ENCODE measurements at regions not wholly inside any gene's neighbourhood (a gene's known extent, or its start where the extent isn't known, plus 50 kb on each side); places are given as distances from the start of the nearest gene placed in this dataset.
"Not testable (repeated sequence)": the region's sequence is repeated elsewhere in the genome, so short reads cannot be mapped to it uniquely, and the experiment has no call there.

DNA sequence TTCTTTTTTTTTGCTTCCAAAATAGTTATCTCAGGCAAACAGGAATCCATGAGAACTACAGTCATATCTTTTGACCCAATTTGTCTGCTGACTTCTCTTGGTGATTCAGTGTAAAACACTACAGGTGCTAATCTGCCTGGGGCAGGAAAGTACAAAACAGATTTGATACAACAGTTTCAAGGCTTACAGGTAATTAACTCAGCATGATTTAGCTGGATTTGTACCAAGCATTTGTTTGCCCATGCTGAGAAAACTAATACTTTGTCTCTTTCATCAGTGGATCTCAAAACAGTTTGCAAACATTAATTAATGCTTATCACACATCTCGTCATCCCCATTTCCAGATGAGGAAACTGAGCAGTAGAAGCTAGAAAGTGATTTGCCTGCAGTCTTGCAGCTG, 312.5 kb upstream of the SEMA6A start:
- DNase-seq (ENCODE audit: low spot score) = no peak

GRCh38 chr5:116885825-116886224, 311.2 kb upstream of the SEMA6A start:
- no peak for DNase-seq (ENCODE audit: low spot score)

- no peak for DNase-seq (ENCODE audit: low spot score)
Observed at GRCh38 chr5:116883875-116884274, 309.3 kb upstream of the SEMA6A start.

GRCh38 chr5:116881921-116882531, 307.4 kb upstream of the SEMA6A start:
- DNase-seq (ENCODE audit: low spot score) = no peak

- DNase-seq (ENCODE audit: low spot score) = no peak
Observed at GRCh38 chr5:116880601-116881000, 306.0 kb upstream of the SEMA6A start.

DNA sequence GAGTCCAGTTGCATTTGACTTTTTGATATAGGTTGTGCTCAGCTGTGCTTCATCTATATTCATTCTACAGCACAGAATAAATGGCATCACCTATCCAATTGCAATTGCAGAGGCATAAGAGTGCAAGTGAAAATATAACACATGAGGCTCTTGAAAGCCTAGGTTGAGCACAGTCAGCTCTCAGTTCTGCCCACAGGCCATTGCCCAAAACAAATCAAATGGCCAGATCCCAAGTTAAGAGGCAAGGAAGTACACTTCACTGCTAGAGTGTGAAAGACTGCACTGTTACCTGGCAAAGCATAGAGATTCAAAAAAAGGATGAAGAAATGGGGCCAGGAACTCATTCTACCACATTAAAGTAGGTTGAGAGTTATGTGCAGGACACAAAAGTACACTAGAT, 305.5 kb upstream of the SEMA6A start:
- DNase-seq (ENCODE audit: low spot score) = no peak

DNA sequence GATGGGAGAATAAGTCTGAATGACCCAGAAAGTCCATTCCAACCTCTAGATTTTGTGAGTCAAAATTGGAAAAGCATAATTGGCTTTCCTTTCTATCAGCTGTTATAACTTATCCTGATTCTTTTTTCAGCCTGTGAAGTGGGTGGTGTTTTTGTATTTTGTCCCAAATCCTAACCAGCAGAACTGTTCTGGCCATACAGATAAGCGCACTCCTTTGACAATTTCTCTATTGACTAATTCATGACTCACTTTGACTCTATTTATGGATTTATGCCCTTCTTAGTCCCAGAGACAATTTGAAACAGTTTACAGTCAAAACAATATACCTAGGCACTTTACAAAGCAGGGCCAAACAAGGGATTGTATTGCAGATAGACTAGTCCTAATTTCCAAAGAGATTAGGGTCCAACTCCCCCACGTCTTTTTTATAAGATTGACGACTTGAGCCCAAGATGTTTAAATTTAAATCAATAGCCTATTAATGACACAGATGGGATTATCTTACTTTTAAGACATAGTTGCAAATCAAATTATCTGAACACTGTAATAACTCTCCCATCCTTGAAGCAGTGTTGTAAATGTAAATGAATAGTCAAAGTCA, 301.7 kb upstream of the SEMA6A start:
- no peak for DNase-seq (ENCODE audit: low spot score)

DNA sequence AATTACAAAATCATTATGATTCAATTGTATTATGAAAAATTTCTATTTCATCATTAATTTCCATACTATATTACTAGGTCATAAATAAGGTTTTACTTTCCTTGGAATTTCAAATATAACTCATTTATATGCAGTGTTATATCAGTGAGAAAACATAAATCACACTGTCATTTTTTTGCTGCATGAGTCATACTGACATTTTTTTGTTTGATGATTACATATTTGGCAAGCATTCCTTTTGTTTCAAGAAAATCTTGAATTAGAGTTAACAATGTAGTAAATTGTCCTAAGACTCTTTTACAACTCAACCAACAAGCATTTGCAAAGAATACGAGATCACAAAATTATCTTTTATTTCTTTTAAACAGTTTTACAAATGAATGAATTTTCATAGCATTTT, 298.4 kb upstream of the SEMA6A start:
- no peak for DNase-seq (ENCODE audit: low spot score)

- DNase-seq (ENCODE audit: low spot score) = no peak
Observed at GRCh38 chr5:116872486-116872885, 297.9 kb upstream of the SEMA6A start.

DNA sequence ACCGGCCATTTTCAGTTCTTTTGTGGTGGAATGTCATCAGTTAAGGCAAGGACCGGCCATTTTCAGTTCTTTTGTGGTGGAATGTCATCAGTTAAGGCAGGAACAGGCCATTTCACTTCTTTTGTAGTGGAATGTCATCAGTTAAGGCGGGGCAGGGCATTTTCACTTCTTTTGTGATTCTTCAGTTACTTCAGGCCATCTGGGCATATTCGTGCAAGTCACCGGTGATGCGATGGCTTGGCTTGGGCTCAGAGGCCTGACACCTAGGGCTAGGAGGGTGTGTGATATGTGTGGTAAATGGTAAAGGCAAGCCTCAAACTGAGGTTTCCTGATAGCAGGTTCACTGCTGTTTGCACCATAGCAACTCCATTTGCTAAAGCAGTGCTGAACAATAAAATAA, 293.2 kb upstream of the SEMA6A start:
- DNase-seq (ENCODE audit: low spot score) = not testable (repeated sequence)

DNA sequence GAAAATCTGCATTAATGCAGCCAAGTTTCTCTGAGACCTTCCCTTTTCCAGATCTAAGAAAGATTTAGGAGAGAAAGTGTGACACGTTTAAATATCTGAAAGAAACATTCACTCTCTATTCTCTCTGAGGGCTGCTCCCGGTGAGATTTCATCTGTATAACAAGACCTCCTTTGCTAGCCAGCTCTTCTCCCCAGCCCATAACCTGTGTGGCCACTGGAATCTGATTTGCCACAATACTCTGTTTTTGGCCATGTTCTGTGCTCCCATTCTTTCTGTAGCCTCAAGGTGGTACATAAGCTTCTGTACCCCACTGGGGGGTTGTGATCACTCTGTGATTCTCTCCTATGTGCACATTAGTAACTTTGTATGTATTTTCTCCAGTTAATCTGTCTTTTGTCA, 291.0 kb upstream of the SEMA6A start:
- DNase-seq (ENCODE audit: low spot score) = no peak

- no peak for DNase-seq (ENCODE audit: low spot score)
Observed at GRCh38 chr5:116864838-116865190, 290.2 kb upstream of the SEMA6A start.

DNA sequence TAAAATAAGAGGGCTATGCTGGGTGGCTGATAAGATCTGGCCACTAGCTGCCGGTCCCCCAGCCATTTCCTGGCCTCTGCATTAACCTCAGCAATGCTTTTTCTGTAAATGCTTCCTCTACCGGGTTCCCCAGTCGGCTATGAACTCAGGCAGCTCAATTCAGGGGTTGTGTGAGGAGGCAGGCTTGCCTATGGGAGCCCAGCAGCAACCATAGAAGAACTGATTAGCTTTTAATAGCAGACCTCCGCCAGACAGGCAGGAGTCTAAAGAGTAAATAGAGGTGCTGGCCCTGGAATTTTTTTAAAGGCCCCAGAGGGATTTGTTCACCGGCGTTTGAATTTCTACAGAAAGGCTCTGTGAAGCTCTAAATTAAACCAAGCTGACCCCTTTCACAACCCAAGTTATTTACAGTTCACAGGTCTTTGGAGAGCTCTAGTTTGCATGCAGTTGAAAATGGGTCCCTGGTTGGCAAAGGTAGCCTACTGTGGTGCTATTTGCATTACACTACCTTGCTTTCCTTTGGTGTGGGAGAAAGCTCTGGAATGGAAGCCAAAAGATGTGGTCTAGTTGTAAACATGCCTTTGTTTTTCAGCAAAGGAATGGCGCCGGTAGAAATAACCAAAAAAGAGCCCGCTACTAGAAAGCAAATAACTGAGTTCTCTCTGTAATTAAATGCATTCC, 289.7 kb upstream of the SEMA6A start:
- no peak for DNase-seq (ENCODE audit: low spot score)

GRCh38 chr5:116862632-116863455, 288.2 kb upstream of the SEMA6A start:
- DNase-seq (ENCODE audit: low spot score) = no peak

GRCh38 chr5:116861666-116862065, 287.0 kb upstream of the SEMA6A start:
- no peak for DNase-seq (ENCODE audit: low spot score)

GRCh38 chr5:116861097-116861496, 286.5 kb upstream of the SEMA6A start:
- DNase-seq (ENCODE audit: low spot score) = no peak

- no peak for DNase-seq (ENCODE audit: low spot score)
Observed at GRCh38 chr5:116859666-116860320, 285.2 kb upstream of the SEMA6A start.

- no peak for DNase-seq (ENCODE audit: low spot score)
Observed at GRCh38 chr5:116858705-116859333, 284.2 kb upstream of the SEMA6A start.

- not testable (repeated sequence) for DNase-seq (ENCODE audit: low spot score)
Observed at GRCh38 chr5:116858020-116858419, 283.4 kb upstream of the SEMA6A start.

- no peak for DNase-seq (ENCODE audit: low spot score)
Observed at GRCh38 chr5:116856271-116856670, 281.6 kb upstream of the SEMA6A start.

DNA sequence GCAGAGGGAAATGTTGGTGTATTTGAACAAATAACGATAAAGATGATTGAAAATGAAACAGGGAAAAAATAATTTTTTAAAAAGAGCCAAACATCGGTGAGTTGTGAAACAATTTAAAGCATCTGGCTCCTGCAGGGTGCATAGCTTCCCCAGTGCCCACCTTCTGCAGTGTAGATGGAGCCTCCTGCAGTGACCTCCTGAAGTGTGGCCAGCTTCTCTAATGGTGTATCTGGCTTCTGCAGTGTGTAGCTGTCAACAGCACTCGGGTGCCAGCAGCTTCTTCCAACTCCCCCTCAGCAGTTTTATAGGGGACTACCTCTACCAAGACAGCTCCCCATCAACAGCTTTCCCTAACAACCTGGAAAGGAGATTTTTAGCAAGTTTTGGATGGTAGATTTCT, 279.4 kb upstream of the SEMA6A start:
- no peak for DNase-seq (ENCODE audit: low spot score)
